ENCODE measurements at regions not wholly inside any gene's neighbourhood (a gene's known extent, or its start where the extent isn't known, plus 50 kb on each side); places are given as distances from the start of the nearest gene placed in this dataset.

DNA sequence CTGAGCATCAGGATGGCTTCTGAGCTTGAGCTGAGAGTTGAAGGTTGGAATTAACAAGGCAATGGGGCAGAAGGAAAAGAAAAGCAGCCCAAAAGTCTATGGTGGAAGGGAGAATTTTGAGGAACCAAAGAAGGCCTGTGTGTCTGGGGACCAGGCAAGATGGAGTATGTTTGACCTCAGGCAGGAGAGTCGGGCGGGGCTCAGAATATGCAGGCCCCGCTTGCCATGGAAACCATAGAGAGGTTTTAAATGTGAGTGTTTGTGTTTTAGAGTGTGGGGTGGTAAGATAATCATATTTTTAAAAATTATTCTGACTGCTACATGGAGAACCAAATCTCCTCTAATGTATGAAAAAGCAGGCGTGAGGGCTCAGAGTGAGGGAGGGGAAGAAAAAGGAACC, 174.0 kb upstream of the PPP2R2B start:
- Mint-ChIP-seq H3K27me3 (ENCODE audit: low read depth in 3 of 3) (peaks cover 0 to 6% (median 2%) of the 10 kb centered on the region in 3 donors), H3K9me3 (no peaks in the 10 kb centered on the region), H3K4me1 (no peaks in the 10 kb centered on the region), H3K36me3 (no peaks in the 10 kb centered on the region), H3K27ac (no peak overlapping the region), H3K4me3 (no peak overlapping the region)
- Histone ChIP-seq H3K4me3 (replicated peaks in 1 of 3; ENCODE audit: low read depth in 2 of 3, low read length in 3 of 3) (no peak overlapping the region), H3K4me1 (ENCODE audit: control insufficient read depth in 1 of 2, insufficient read depth in 2 of 2, low read length in 2 of 2) (no peaks in the 10 kb centered on the region), H3K79me2 (ENCODE audit: insufficient read depth, low read length) (no peaks in the 10 kb centered on the region), H3K27ac (ENCODE audit: low read depth in 1 of 2, low read length in 2 of 2) (no peak overlapping the region), H3K27me3 (ENCODE audit: control insufficient read depth in 2 of 2, insufficient read depth in 2 of 2, low read length in 2 of 2) (no peaks in the 10 kb centered on the region), H4K20me1 (ENCODE audit: insufficient read depth, low read length) (no peaks in the 10 kb centered on the region), H3K36me3 (replicated peaks in 1 of 2; ENCODE audit: control insufficient read depth in 1 of 2, insufficient read depth in 2 of 2, low read length in 2 of 2) (no peaks in the 10 kb centered on the region), H3K9me3 (replicated peaks in 1 of 2; ENCODE audit: control insufficient read depth in 1 of 2, insufficient read depth in 1 of 2, low read length in 2 of 2) (no peaks in the 10 kb centered on the region), H3K9ac (ENCODE audit: insufficient read depth, low read length, poor library complexity, severe bottlenecking) (no peak overlapping the region), H2AFZ (ENCODE audit: insufficient read depth, low read depth, low read length, poor library complexity, severe bottlenecking) (no peak overlapping the region), H3K4me2 (replicated peaks; ENCODE audit: extremely low read depth, low read length, poor library complexity, severe bottlenecking) (no peak overlapping the region)
- no peak for DNase-seq
- TF ChIP-seq, protein P1, sequence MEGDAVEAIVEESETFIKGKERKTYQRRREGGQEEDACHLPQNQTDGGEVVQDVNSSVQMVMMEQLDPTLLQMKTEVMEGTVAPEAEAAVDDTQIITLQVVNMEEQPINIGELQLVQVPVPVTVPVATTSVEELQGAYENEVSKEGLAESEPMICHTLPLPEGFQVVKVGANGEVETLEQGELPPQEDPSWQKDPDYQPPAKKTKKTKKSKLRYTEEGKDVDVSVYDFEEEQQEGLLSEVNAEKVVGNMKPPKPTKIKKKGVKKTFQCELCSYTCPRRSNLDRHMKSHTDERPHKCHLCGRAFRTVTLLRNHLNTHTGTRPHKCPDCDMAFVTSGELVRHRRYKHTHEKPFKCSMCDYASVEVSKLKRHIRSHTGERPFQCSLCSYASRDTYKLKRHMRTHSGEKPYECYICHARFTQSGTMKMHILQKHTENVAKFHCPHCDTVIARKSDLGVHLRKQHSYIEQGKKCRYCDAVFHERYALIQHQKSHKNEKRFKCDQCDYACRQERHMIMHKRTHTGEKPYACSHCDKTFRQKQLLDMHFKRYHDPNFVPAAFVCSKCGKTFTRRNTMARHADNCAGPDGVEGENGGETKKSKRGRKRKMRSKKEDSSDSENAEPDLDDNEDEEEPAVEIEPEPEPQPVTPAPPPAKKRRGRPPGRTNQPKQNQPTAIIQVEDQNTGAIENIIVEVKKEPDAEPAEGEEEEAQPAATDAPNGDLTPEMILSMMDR (IDR thresholded peaks at IDR 0.05): no peak
- 92% methylated on average over 2 of the region's 4 CpGs for WGBS (ENCODE audit: insufficient coverage)
- intact Hi-C loops (cut with micrococcal nuclease): no loop called here

GRCh38 chr5:147055089-147055826, 176.7 kb upstream of the PPP2R2B start:
- intact Hi-C loops (cut with micrococcal nuclease): no loop called here
- no CpG with 5 or more reads among the region's 5 CpGs for WGBS (ENCODE audit: insufficient coverage)
- DNase-seq: no peak

More at GRCh38 chr5:147055089-147055826, 176.7 kb upstream of the PPP2R2B start:
- no peak overlapping the region for H3K27ac ChIP-seq (ENCODE audit: low read depth in 1 of 2, low read length in 2 of 2)
- no peaks in the 10 kb centered on the region for H3K79me2 ChIP-seq (ENCODE audit: insufficient read depth, low read length)
- no peak overlapping the region for H3K27ac Mint-ChIP-seq
- peak overlapping the region in 1 of 2 donors; percentile 26 for H3K4me3 Mint-ChIP-seq
- H3K4me1 Mint-ChIP-seq: no peaks in the 10 kb centered on the region
- H3K4me3 ChIP-seq (replicated peaks in 1 of 3; ENCODE audit: low read depth in 2 of 3, low read length in 3 of 3): no peak overlapping the region
- H3K9me3 ChIP-seq (replicated peaks in 1 of 2; ENCODE audit: control insufficient read depth in 1 of 2, insufficient read depth in 1 of 2, low read length in 2 of 2): no peaks in the 10 kb centered on the region
- no peak overlapping the region for H2AFZ ChIP-seq (ENCODE audit: insufficient read depth, low read depth, low read length, poor library complexity, severe bottlenecking)
- H3K36me3 Mint-ChIP-seq: no peaks in the 10 kb centered on the region
- no peak overlapping the region for H3K9ac ChIP-seq (ENCODE audit: insufficient read depth, low read length, poor library complexity, severe bottlenecking)
- no peak overlapping the region for H3K4me2 ChIP-seq (replicated peaks; ENCODE audit: extremely low read depth, low read length, poor library complexity, severe bottlenecking)
- no peaks in the 10 kb centered on the region for H3K9me3 Mint-ChIP-seq
- no peaks in the 10 kb centered on the region for H4K20me1 ChIP-seq (ENCODE audit: insufficient read depth, low read length)
- H3K27me3 Mint-ChIP-seq (ENCODE audit: low read depth in 3 of 3): peaks cover 2 to 3% (median 2%) of the 10 kb centered on the region in 3 donors
- no peaks in the 10 kb centered on the region for H3K27me3 ChIP-seq (ENCODE audit: control insufficient read depth in 2 of 2, insufficient read depth in 2 of 2, low read length in 2 of 2)
- no peaks in the 10 kb centered on the region for H3K4me1 ChIP-seq (ENCODE audit: control insufficient read depth in 1 of 2, insufficient read depth in 2 of 2, low read length in 2 of 2)
- H3K36me3 ChIP-seq (replicated peaks in 1 of 2; ENCODE audit: control insufficient read depth in 1 of 2, insufficient read depth in 2 of 2, low read length in 2 of 2): no peaks in the 10 kb centered on the region
- TF ChIP-seq, protein P1 (IDR thresholded peaks at IDR 0.05): no peak

Measured in CD14-positive monocyte (primary cell).